ENCODE measurements at regions not wholly inside any gene's neighbourhood (a gene's known extent, or its start where the extent isn't known, plus 50 kb on each side); places are given as distances from the start of the nearest gene placed in this dataset.
"Not testable (repeated sequence)": the region's sequence is repeated elsewhere in the genome, so short reads cannot be mapped to it uniquely, and the experiment has no call there.

DNA sequence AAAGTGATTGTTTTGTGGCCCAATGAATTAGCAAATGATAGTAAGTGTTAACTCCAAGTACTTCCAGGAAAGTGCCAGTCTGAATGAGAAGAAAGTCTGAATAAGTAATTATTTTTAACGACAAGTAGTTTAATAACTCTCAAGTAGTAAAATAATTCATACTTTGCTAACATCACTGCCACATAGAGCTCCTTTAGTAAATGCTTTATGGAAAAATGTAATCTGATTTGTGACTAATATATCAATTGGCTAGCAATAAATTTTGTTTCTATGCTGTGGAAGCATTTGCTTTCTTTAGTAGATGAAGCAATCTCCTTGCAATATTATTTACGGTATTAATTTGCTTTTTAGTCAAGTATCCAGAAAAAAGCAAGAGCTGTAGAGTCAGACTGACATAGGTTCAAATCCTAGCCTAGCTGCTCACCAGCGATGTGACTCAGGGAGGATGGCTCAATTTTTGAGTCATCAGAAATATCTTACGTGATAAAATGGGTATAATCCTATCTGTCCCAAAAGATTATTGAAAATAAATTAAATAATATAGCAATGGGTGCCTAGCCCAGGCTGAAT, 329.3 kb downstream of the FGFR2 start:
- TF ChIP-seq POLR2A (IDR thresholded peaks at IDR 0.05; ENCODE audit: extremely low read depth, insufficient read length), result no peak
- no peak overlapping the region for H3K4me3 ChIP-seq (ENCODE audit: low read depth, low read length)
- no peak for DNase-seq (ENCODE audit: low read depth)

DNA sequence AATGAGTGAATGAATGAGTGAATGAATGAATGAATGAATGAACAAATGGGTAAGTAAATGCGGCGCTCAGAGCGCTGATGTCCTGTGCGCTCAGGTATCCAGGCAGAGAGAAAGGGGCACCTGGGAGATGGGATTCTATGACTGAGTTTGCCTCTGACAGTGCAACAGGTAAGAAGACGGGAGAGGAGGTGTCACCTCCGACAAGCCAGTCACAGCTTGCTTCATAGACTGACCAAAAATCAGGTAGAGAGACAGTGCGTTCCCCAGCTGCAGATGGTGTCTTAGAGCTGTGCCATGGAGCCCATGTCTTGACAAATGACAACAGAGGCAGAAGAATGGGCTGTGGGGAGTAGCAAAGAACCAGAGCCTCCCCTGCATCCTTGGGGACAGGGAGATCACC, 327.3 kb downstream of the FGFR2 start:
- no peak overlapping the region for H3K4me3 ChIP-seq (ENCODE audit: low read depth, low read length)
- no peak for DNase-seq (ENCODE audit: low read depth)
- TF ChIP-seq POLR2A (IDR thresholded peaks at IDR 0.05; ENCODE audit: extremely low read depth, insufficient read length) (no peak), MYC (IDR thresholded peaks at IDR 0.05; ENCODE audit: low read depth, low read length) (no peak), MAX (IDR thresholded peaks at IDR 0.05; ENCODE audit: low read depth, low read length) (no peak)
- TF ChIP-seq, protein P1, sequence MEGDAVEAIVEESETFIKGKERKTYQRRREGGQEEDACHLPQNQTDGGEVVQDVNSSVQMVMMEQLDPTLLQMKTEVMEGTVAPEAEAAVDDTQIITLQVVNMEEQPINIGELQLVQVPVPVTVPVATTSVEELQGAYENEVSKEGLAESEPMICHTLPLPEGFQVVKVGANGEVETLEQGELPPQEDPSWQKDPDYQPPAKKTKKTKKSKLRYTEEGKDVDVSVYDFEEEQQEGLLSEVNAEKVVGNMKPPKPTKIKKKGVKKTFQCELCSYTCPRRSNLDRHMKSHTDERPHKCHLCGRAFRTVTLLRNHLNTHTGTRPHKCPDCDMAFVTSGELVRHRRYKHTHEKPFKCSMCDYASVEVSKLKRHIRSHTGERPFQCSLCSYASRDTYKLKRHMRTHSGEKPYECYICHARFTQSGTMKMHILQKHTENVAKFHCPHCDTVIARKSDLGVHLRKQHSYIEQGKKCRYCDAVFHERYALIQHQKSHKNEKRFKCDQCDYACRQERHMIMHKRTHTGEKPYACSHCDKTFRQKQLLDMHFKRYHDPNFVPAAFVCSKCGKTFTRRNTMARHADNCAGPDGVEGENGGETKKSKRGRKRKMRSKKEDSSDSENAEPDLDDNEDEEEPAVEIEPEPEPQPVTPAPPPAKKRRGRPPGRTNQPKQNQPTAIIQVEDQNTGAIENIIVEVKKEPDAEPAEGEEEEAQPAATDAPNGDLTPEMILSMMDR (IDR thresholded peaks at IDR 0.05; ENCODE audit: low read depth, low read length), result no peak

DNA sequence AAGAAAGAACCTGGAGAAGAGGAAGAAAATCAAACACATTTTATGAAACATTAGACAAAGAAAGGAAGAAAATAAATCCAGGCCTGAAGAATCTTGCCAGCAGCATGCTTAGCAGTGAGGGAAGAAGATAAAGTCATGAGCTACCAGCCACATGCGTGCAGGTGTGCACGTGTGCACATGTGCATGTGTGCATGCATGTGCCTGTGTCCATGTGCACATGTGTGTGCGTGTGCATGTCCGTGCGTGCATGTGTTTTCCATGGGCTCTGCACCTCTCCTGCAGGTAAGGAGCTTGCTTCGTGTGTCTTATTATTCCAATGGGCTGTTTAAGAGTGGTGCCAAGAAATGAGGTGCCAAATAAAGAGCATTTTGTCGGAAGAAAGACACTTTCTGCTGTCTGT, 322.2 kb downstream of the FGFR2 start:
- no peak overlapping the region for H3K4me3 ChIP-seq (ENCODE audit: low read depth, low read length)
- DNase-seq (ENCODE audit: low read depth), result no peak
- TF ChIP-seq, protein P1 (IDR thresholded peaks at IDR 0.05; ENCODE audit: low read depth, low read length), result no peak
- no peak for TF ChIP-seq POLR2A (IDR thresholded peaks at IDR 0.05; ENCODE audit: extremely low read depth, insufficient read length)
- TF ChIP-seq MYC (IDR thresholded peaks at IDR 0.05; ENCODE audit: low read depth, low read length), result no peak
- TF ChIP-seq MAX (IDR thresholded peaks at IDR 0.05; ENCODE audit: low read depth, low read length), result peak; percentile 37; the same call in 1 of the 2 replicates

- TF ChIP-seq MYC (IDR thresholded peaks at IDR 0.05; ENCODE audit: low read depth, low read length), result no peak
- TF ChIP-seq, protein P1 (IDR thresholded peaks at IDR 0.05; ENCODE audit: low read depth, low read length), result no peak
- TF ChIP-seq MAX (IDR thresholded peaks at IDR 0.05; ENCODE audit: low read depth, low read length), result no peak
- TF ChIP-seq POLR2A (IDR thresholded peaks at IDR 0.05; ENCODE audit: extremely low read depth, insufficient read length), result no peak
Observed at GRCh38 chr10:121276822-121277221, 321.4 kb downstream of the FGFR2 start.

GRCh38 chr10:121278386-121278785, 319.9 kb downstream of the FGFR2 start:
- not testable (repeated sequence) for H3K4me3 ChIP-seq (ENCODE audit: low read depth, low read length); DNase-seq (ENCODE audit: low read depth)

More at GRCh38 chr10:121276822-121277221, 321.4 kb downstream of the FGFR2 start:
- DNase-seq (ENCODE audit: low read depth), result no peak
- H3K4me3 ChIP-seq (ENCODE audit: low read depth, low read length), result no peak overlapping the region

DNA sequence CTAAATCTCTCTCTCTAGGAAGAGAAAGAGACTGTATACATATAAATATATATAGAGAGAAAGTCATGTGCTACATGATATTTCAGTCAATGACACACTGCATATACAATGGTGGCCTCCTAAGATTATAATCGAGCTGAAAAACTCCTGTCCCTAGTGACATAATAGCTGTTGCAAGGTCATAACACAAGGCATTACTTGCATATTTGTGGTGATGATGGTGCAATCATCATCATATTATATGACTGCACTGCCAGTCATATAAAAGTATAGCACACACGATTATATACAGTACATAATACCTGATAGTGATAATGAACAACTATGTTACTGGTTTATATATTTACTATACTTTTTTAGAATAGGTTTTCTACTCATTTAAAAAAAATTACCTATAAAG, 316.7 kb downstream of the FGFR2 start:
- no peak overlapping the region for H3K4me3 ChIP-seq (ENCODE audit: low read depth, low read length)
- no peak for TF ChIP-seq MAX (IDR thresholded peaks at IDR 0.05; ENCODE audit: low read depth, low read length)
- TF ChIP-seq POLR2A (IDR thresholded peaks at IDR 0.05; ENCODE audit: extremely low read depth, insufficient read length), result no peak
- peak; percentile 11 for DNase-seq (ENCODE audit: low read depth)

DNA sequence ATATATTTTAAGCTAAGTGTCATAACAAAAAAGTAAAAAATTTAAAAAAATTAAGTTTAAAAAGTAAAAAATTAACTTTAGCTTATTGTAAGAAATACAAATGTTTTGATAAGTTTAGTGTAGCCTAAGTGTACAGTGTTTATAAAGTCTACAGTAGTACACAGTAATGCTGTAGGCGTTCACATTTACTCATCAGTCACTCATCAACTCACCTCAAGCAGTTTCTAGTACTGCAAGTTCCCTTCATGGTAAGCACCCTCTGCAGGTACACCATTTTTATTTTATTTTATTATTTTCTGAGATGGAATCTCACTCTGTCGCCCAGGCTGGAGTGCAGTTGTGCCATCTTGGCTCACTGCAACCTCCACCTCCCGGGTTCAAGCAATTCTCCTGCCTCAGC, 316.0 kb downstream of the FGFR2 start:
- H3K4me3 ChIP-seq (ENCODE audit: low read depth, low read length), result no peak overlapping the region
- TF ChIP-seq MAX (IDR thresholded peaks at IDR 0.05; ENCODE audit: low read depth, low read length) (no peak), POLR2A (IDR thresholded peaks at IDR 0.05; ENCODE audit: extremely low read depth, insufficient read length) (no peak), MYC (IDR thresholded peaks at IDR 0.05; ENCODE audit: low read depth, low read length) (no peak)
- TF ChIP-seq, protein P1 (IDR thresholded peaks at IDR 0.05; ENCODE audit: low read depth, low read length), result no peak
- DNase-seq (ENCODE audit: low read depth), result no peak
